K562 (cell line): ENCODE measurements at regions not wholly inside any gene's neighbourhood (a gene's known extent, or its start where the extent isn't known, plus 50 kb on each side); places are given as distances from the start of the nearest gene placed in this dataset.

Source experiments
- ATF2 ChIP-seq: sonication (generic); formaldehyde crosslinking; IDR thresholded peaks from 2 replicates; pipeline ENCODE4 v1.8.1; 2022; ENCODE audit warnings: missing genetic modification reagents
- FOXM1 ChIP-seq, 2 experiments: fragments of 450-650 bp in 1 of 2; sonication (generic) in 1 of 2; formaldehyde crosslinking in 1 of 2; IDR thresholded peaks; 2 replicates each; pipeline versions ENCODE4 v1.6.1 to v1.9.0; 2017 to 2022; ENCODE audit warnings: low read depth in 2 of 2, mild to moderate bottlenecking in 2 of 2, missing genetic modification reagents in 1 of 2, moderate library complexity in 1 of 2
- KAT7 ChIP-seq: sonication (generic); formaldehyde crosslinking; IDR thresholded peaks from 2 replicates; pipeline ENCODE4 v1.8.0; 2022; ENCODE audit warnings: missing genetic modification reagents, mild to moderate bottlenecking, borderline replicate concordance
- NFIC ChIP-seq: fragments of 450-650 bp; IDR thresholded peaks from 2 replicates; pipeline ENCODE4 v1.6.1; 2017; ENCODE audit warnings: mild to moderate bottlenecking, inconsistent platforms
- SAP30 ChIP-seq: fragments of 200-600 bp; sonication (generic); IDR thresholded peaks from 2 replicates; pipeline ENCODE4 v1.6.1; 2012; ENCODE audit warnings: borderline replicate concordance, low read depth, mild to moderate bottlenecking, moderate library complexity, low read length, control low read depth, inconsistent platforms; ENCODE audit not compliant: insufficient read depth, poor library complexity, severe bottlenecking
- ZKSCAN8 ChIP-seq: fragments of 200-800 bp; sonication (Bioruptor generic); IDR thresholded peaks from 2 replicates; pipeline ENCODE4 v1.6.1; 2016; ENCODE audit warnings: missing genetic modification characterization, missing compliant biosample characterization

- TF ChIP-seq FOXM1 (IDR thresholded peaks at IDR 0.05; ENCODE audit: low read depth) (no peak), FOXM1 (CRISPR knock-in tag; IDR thresholded peaks at IDR 0.05; ENCODE audit: low read depth) (no peak), ATF2 (no peak), KAT7 (no peak), NFIC (no peak), ZKSCAN8 (CRISPR knock-in tag) (no peak), SAP30 (no peak)
Measured at GRCh38 chr20:17797579-17797978, 97.8 kb downstream of the BANF2 start.
